ENCODE measurements at regions not wholly inside any gene's neighbourhood (a gene's known extent, or its start where the extent isn't known, plus 50 kb on each side); places are given as distances from the start of the nearest gene placed in this dataset.
"Not testable (repeated sequence)": the region's sequence is repeated elsewhere in the genome, so short reads cannot be mapped to it uniquely, and the experiment has no call there.

DNA sequence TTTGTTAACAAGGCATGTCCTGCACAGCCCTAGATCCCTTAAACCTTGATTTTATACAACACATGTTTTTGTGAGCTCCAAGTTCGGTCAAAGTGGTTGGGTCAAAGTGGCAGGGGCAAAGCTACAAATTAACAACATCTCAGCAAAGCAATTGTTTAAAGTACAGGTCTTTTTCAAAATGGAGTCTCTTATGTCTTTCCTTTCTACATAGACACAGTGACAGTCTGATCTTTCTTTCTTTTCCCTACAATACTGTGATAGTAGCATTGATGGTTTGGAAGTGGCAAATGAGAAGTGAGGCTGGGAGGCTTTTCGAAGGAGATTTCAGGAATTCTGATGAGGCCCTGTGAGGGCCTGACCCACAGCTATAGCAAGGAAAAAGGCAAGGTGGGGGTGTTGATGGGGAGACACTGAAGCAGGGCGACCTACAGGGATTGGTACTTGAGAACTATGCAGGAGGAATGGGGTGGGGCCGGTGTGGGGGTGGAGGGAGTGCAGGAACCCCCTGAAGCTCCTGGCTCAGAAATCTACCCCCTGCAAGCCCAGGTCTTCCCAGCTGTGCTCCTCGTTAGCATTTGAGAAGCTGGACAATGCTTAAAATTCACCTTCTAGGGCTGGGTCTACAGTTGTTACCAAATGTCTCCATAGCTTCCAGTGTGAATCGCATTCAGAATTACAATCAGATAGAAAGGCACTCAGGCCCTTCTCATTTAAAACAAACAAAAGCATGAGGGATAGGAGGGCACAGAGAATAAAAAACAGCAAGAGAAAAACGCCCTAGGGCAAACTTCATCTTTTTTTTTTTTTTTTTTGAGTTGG lies 102.6 kb upstream of the PPM1J start:
- no peak overlapping the region for H3K4me3 ChIP-seq
- no peaks in the 10 kb centered on the region for H3K4me1 ChIP-seq
- no peaks in the 10 kb centered on the region for H3K9me3 ChIP-seq
- TF ChIP-seq POLR2A (IDR thresholded peaks at IDR 0.05) (no peak), CTCF (IDR thresholded peaks at IDR 0.05) (no peak), POLR2AphosphoS5 (IDR thresholded peaks at IDR 0.05) (no peak)
- DNase-seq (ENCODE audit: low spot score in 2 of 2), result no peak
- intact Hi-C loops (cut with DNase I; ENCODE audit: low total_unique reads), result no loop called here
- H3K27me3 ChIP-seq, result no peaks in the 10 kb centered on the region
- no peak overlapping the region for H3K27ac ChIP-seq
- H3K36me3 ChIP-seq, result no peaks in the 10 kb centered on the region

- H3K27me3 ChIP-seq, result no peaks in the 10 kb centered on the region
- TF ChIP-seq POLR2AphosphoS5 (IDR thresholded peaks at IDR 0.05), result no peak
- TF ChIP-seq POLR2A (IDR thresholded peaks at IDR 0.05), result no peak
- no peak for TF ChIP-seq CTCF (IDR thresholded peaks at IDR 0.05)
- H3K9me3 ChIP-seq, result no peaks in the 10 kb centered on the region
- no peaks in the 10 kb centered on the region for H3K4me1 ChIP-seq
- H3K36me3 ChIP-seq, result no peaks in the 10 kb centered on the region
- no peak for DNase-seq (ENCODE audit: low spot score in 2 of 2)
- H3K27ac ChIP-seq, result no peak overlapping the region
- no peak overlapping the region for H3K4me3 ChIP-seq
- intact Hi-C loops (cut with DNase I; ENCODE audit: low total_unique reads), result no loop called here
Observed at GRCh38 chr1:112815376-112815775, 100.2 kb upstream of the PPM1J start.

DNA sequence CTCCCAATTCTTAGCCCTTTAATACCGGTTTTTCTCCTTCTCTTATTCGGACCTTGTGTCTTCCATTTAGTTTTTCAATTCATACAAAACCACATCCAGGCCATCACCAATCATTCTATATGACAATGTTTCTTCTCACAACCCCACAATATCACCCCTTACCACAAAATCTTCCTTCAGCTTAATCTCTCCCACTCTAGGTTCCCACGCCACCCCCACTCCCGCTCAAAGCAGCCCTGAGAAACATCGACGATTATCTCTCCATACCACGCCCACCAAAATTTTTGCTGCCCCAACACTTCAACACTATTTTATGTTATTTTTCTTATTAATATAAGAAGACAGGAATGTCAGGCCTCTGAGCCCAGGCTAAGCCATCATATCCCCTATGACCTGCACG lies 99.5 kb upstream of the PPM1J start:
- H3K27ac ChIP-seq; H3K4me3 ChIP-seq; H3K4me1 ChIP-seq; DNase-seq (ENCODE audit: low spot score in 2 of 2); H3K27me3 ChIP-seq; H3K36me3 ChIP-seq; intact Hi-C loops (cut with DNase I; ENCODE audit: low total_unique reads); H3K9me3 ChIP-seq: not testable (repeated sequence)

DNA sequence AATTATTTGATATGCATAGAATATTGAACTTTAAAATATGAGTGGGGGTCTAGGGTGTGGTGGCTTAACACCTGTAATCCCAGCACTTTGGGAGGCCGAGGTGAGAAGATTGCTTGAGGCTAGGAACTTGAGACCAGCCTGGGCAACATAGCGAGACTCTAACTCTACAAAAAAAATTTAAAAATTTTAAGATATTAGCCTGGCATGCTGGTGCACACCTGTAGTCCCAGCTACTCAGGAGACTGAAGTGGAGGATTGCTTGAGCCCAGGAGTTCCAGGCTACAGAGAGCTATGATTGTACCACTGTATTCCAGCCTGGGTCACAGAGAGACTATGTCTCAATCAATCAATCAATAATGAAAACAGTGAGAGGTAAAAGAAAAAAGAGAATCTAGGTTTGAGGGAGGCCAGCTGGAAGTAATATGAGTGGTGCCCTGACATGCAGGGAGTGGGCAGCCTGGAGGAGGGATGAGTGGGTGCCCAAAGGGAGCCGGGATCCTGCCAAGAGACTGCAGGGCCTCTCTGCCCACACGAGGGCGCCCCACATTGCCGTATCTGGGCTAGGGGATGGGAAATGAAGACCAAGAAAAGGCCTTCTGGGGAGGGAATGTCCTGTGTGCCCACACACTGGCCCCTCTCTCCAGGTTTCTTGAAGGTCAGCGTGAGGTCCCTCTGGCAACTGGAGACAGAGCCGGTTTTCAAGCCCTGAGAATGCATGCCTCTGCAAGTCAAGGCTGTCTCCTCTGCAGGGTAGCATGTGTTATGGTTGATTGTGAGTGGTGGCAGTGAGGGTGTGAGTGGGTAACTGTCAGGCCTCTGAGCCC lies 93.9 kb upstream of the PPM1J start:
- Histone ChIP-seq H3K9me3 (no peaks in the 10 kb centered on the region), H3K27me3 (no peaks in the 10 kb centered on the region), H3K4me3 (no peak overlapping the region), H3K36me3 (no peaks in the 10 kb centered on the region), H3K4me1 (no peaks in the 10 kb centered on the region), H3K27ac (no peak overlapping the region)
- TF ChIP-seq POLR2AphosphoS5 (IDR thresholded peaks at IDR 0.05) (no peak), POLR2A (IDR thresholded peaks at IDR 0.05) (no peak), CTCF (IDR thresholded peaks at IDR 0.05) (peak in 2 of 3 donors; percentile 47 to 49)
- DNase-seq (ENCODE audit: low spot score in 2 of 2), result peak; percentile 31 to 56
- intact Hi-C loops (cut with DNase I; ENCODE audit: low total_unique reads), result loop anchor here (5.0 kb wide), 1 partner anchor 92 kb away; the partner anchor contains the start of gene PPM1J

GRCh38 chr1:112807999-112808398 lies 92.9 kb upstream of the PPM1J start:
- intact Hi-C loops (cut with DNase I; ENCODE audit: low total_unique reads), result loop anchor here (5.0 kb wide), 1 partner anchor 91 kb away; the partner anchor contains the start of gene PPM1J
- Histone ChIP-seq H3K27ac (no peak overlapping the region), H3K4me1 (no peaks in the 10 kb centered on the region), H3K9me3 (no peaks in the 10 kb centered on the region), H3K36me3 (no peaks in the 10 kb centered on the region), H3K27me3 (no peaks in the 10 kb centered on the region), H3K4me3 (no peak overlapping the region)
- no peak for DNase-seq (ENCODE audit: low spot score in 2 of 2)
- no peak for TF ChIP-seq POLR2AphosphoS5 (IDR thresholded peaks at IDR 0.05)
- no peak for TF ChIP-seq CTCF (IDR thresholded peaks at IDR 0.05)
- no peak for TF ChIP-seq POLR2A (IDR thresholded peaks at IDR 0.05)
